HepG2 (cell line): ENCODE measurements at regions not wholly inside any gene's neighbourhood (a gene's known extent, or its start where the extent isn't known, plus 50 kb on each side); places are given as distances from the start of the nearest gene placed in this dataset.

Experiments used
- ESRRA ChIP-seq: sonication (generic); formaldehyde crosslinking; IDR thresholded peaks from 2 replicates; pipeline ENCODE4 v1.5.1; 2020; ENCODE audit warnings: mild to moderate bottlenecking, low read depth, missing genetic modification reagents
- GLI4 ChIP-seq: sonication (generic); formaldehyde crosslinking; IDR thresholded peaks from 2 replicates; pipeline ENCODE4 v1.5.1; 2020; ENCODE audit warnings: missing genetic modification reagents, mild to moderate bottlenecking, moderate library complexity, borderline replicate concordance
- GRHL1 ChIP-seq: sonication (generic); formaldehyde crosslinking; conservative IDR thresholded peaks from 2 replicates; pipeline ENCODE4 v1.8.0; 2022; ENCODE audit warnings: missing genetic modification reagents
- KAT7 ChIP-seq: IDR thresholded peaks from 2 replicates; pipeline ENCODE4 v1.6.1; 2018; ENCODE audit warnings: borderline replicate concordance, missing compliant biosample characterization
- PAX8 ChIP-seq: sonication (generic); formaldehyde crosslinking; IDR thresholded peaks from 2 replicates; pipeline ENCODE4 v1.8.0; 2022; ENCODE audit warnings: mild to moderate bottlenecking, missing genetic modification reagents, borderline replicate concordance
- ZBTB33 ChIP-seq: sonication (generic); formaldehyde crosslinking; IDR thresholded peaks from 2 replicates; pipeline ENCODE4 v1.4.0; 2020; ENCODE audit warnings: missing genetic modification reagents
- ZFX ChIP-seq: sonication (generic); formaldehyde crosslinking; IDR thresholded peaks from 2 replicates; pipeline ENCODE4 v1.4.0; 2020; ENCODE audit warnings: mild to moderate bottlenecking, low read depth, missing genetic modification reagents, moderate library complexity
- ZFYVE20 ChIP-seq: sonication (generic); formaldehyde crosslinking; IDR thresholded peaks from 2 replicates; pipeline ENCODE4 v1.8.0; 2023; ENCODE audit warnings: low read depth, mild to moderate bottlenecking, moderate library complexity, missing genetic modification reagents, borderline replicate concordance
- ZNF138 ChIP-seq: sonication (generic); formaldehyde crosslinking; IDR thresholded peaks from 2 replicates; pipeline ENCODE4 v1.5.0; 2020; ENCODE audit warnings: mild to moderate bottlenecking, low read depth, missing genetic modification reagents
- TF ChIP-seq, protein P1 (sequence below): sonication (generic); formaldehyde crosslinking; IDR thresholded peaks from 2 replicates; pipeline ENCODE4 v1.4.0; 2020; ENCODE audit warnings: low read depth, missing genetic modification reagents
- TF ChIP-seq, protein P2 (sequence below): sonication (generic); formaldehyde crosslinking; IDR thresholded peaks from 2 replicates; pipeline ENCODE4 v1.4.0; 2020; ENCODE audit warnings: missing genetic modification reagents

- TF ChIP-seq, protein P1, sequence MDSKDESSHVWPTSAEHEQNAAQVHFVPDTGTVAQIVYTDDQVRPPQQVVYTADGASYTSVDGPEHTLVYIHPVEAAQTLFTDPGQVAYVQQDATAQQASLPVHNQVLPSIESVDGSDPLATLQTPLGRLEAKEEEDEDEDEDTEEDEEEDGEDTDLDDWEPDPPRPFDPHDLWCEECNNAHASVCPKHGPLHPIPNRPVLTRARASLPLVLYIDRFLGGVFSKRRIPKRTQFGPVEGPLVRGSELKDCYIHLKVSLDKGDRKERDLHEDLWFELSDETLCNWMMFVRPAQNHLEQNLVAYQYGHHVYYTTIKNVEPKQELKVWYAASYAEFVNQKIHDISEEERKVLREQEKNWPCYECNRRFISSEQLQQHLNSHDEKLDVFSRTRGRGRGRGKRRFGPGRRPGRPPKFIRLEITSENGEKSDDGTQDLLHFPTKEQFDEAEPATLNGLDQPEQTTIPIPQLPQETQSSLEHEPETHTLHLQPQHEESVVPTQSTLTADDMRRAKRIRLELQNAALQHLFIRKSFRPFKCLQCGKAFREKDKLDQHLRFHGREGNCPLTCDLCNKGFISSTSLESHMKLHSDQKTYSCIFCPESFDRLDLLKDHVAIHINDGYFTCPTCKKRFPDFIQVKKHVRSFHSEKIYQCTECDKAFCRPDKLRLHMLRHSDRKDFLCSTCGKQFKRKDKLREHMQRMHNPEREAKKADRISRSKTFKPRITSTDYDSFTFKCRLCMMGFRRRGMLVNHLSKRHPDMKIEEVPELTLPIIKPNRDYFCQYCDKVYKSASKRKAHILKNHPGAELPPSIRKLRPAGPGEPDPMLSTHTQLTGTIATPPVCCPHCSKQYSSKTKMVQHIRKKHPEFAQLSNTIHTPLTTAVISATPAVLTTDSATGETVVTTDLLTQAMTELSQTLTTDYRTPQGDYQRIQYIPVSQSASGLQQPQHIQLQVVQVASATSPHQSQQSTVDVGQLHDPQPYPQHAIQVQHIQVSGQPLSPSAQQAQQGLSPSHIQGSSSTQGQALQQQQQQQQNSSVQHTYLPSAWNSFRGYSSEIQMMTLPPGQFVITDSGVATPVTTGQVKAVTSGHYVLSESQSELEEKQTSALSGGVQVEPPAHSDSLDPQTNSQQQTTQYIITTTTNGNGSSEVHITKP: no peak
- TF ChIP-seq ESRRA (CRISPR knock-in tag) (no peak), GRHL1 (no peak), GLI4 (CRISPR knock-in tag) (no peak), ZNF138 (CRISPR knock-in tag) (no peak), ZFYVE20 (no peak), PAX8 (CRISPR knock-in tag) (no peak), ZBTB33 (CRISPR knock-in tag) (no peak), ZFX (CRISPR knock-in tag) (no peak), KAT7 (no peak)
- TF ChIP-seq, protein P2, sequence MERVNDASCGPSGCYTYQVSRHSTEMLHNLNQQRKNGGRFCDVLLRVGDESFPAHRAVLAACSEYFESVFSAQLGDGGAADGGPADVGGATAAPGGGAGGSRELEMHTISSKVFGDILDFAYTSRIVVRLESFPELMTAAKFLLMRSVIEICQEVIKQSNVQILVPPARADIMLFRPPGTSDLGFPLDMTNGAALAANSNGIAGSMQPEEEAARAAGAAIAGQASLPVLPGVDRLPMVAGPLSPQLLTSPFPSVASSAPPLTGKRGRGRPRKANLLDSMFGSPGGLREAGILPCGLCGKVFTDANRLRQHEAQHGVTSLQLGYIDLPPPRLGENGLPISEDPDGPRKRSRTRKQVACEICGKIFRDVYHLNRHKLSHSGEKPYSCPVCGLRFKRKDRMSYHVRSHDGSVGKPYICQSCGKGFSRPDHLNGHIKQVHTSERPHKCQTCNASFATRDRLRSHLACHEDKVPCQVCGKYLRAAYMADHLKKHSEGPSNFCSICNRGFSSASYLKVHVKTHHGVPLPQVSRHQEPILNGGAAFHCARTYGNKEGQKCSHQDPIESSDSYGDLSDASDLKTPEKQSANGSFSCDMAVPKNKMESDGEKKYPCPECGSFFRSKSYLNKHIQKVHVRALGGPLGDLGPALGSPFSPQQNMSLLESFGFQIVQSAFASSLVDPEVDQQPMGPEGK (CRISPR knock-in tag): no peak
Observed at GRCh38 chr18:44107187-44107586, 573.5 kb upstream of the SETBP1 start.
